CD4-positive, alpha-beta T cell treated with Interleukin-21 for 1 hour (primary cell): ENCODE measurements at regions not wholly inside any gene's neighbourhood (a gene's known extent, or its start where the extent isn't known, plus 50 kb on each side); places are given as distances from the start of the nearest gene placed in this dataset.
A peak's percentile ranks its signal among the peaks of the same experiment; 100 is the strongest.
"Not testable (repeated sequence)": the region's sequence is repeated elsewhere in the genome, so short reads cannot be mapped to it uniquely, and the experiment has no call there.

Source experiments
- DNase-seq: peaks from one replicate; pipeline ENCODE4 v3.0.0-alpha.2; 2020

- no peak for DNase-seq
Measured at GRCh38 chr3:95718168-95718567, 1096.2 kb upstream of the EPHA6 start.

GRCh38 chr3:95719481-95719880 is 1094.9 kb upstream of the EPHA6 start:
- no peak for DNase-seq

- peak; percentile 62 for DNase-seq
Measured at GRCh38 chr3:95721938-95722337, 1092.5 kb upstream of the EPHA6 start.

GRCh38 chr3:95725770-95726169 is 1088.6 kb upstream of the EPHA6 start:
- DNase-seq = no peak

GRCh38 chr3:95731753-95732152 is 1082.6 kb upstream of the EPHA6 start:
- DNase-seq = no peak

- no peak for DNase-seq
Measured at GRCh38 chr3:95733336-95733735, 1081.1 kb upstream of the EPHA6 start.

- no peak for DNase-seq
Measured at GRCh38 chr3:95738045-95738444, 1076.3 kb upstream of the EPHA6 start.

- not testable (repeated sequence) for DNase-seq
Measured at GRCh38 chr3:95744896-95745295, 1069.5 kb upstream of the EPHA6 start.

- DNase-seq = no peak
Measured at GRCh38 chr3:95750097-95750496, 1064.3 kb upstream of the EPHA6 start.

GRCh38 chr3:95751509-95751908 is 1062.9 kb upstream of the EPHA6 start:
- DNase-seq = no peak

- no peak for DNase-seq
Measured at GRCh38 chr3:95752199-95752598, 1062.2 kb upstream of the EPHA6 start.

- no peak for DNase-seq
Measured at GRCh38 chr3:95758707-95759106, 1055.7 kb upstream of the EPHA6 start.

- no peak for DNase-seq
Measured at GRCh38 chr3:95759614-95760301, 1054.6 kb upstream of the EPHA6 start.

- DNase-seq = no peak
Measured at GRCh38 chr3:95775486-95776094, 1038.8 kb upstream of the EPHA6 start.

GRCh38 chr3:95781598-95781997 is 1032.8 kb upstream of the EPHA6 start:
- no peak for DNase-seq

- no peak for DNase-seq
Measured at GRCh38 chr3:95789111-95789510, 1025.3 kb upstream of the EPHA6 start.

- DNase-seq = no peak
Measured at GRCh38 chr3:95797081-95797480, 1017.3 kb upstream of the EPHA6 start.

- DNase-seq = no peak
Measured at GRCh38 chr3:95798628-95799027, 1015.8 kb upstream of the EPHA6 start.

- DNase-seq = no peak
Measured at GRCh38 chr3:95810462-95810861, 1003.9 kb upstream of the EPHA6 start.

- DNase-seq = no peak
Measured at GRCh38 chr3:95813244-95813643, 1001.1 kb upstream of the EPHA6 start.

GRCh38 chr3:95815828-95816227 is 998.6 kb upstream of the EPHA6 start:
- no peak for DNase-seq

GRCh38 chr3:95826419-95826818 is 988.0 kb upstream of the EPHA6 start:
- no peak for DNase-seq

GRCh38 chr3:95832146-95832545 is 982.2 kb upstream of the EPHA6 start:
- no peak for DNase-seq

GRCh38 chr3:95860628-95861027 is 953.8 kb upstream of the EPHA6 start:
- DNase-seq = not testable (repeated sequence)

GRCh38 chr3:95883801-95884200 is 930.6 kb upstream of the EPHA6 start:
- DNase-seq = no peak
